ENCODE measurements at regions not wholly inside any gene's neighbourhood (a gene's known extent, or its start where the extent isn't known, plus 50 kb on each side); places are given as distances from the start of the nearest gene placed in this dataset.
A peak's percentile ranks its signal among the peaks of the same experiment; 100 is the strongest.
"Not testable (repeated sequence)": the region's sequence is repeated elsewhere in the genome, so short reads cannot be mapped to it uniquely, and the experiment has no call there.

GRCh38 chr7:126005064-126005463, 1075.4 kb upstream of the POT1 start:
- no peak for TF ChIP-seq POLR2A (IDR thresholded peaks at IDR 0.05; ENCODE audit: low read depth, low read length)
- no peak for DNase-seq (ENCODE audit: insufficient read length, low spot score)
- no peak for FAIRE-seq

DNA sequence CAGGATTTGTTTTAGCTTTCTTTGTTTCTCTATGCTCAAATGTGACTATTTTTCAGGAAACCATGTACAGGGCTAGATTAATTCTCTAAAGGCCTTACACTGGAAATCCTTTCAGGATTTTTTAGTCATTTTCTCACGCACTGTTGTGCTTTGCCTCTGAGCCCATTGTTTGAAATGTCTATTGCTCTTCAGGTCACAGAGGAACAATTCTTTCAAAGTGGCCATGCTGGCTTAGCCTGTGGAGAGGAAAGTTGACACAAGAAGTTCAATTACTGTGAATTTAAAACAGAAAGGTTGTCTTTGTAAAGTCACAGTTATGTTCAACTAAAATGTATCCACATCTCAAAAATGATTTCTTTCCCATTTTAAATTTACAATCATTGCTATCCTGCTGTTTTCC, 1071.7 kb upstream of the POT1 start:
- FAIRE-seq, result no peak
- DNase-seq (ENCODE audit: insufficient read length, low spot score), result no peak
- no peak for TF ChIP-seq POLR2A (IDR thresholded peaks at IDR 0.05; ENCODE audit: low read depth, low read length)

DNA sequence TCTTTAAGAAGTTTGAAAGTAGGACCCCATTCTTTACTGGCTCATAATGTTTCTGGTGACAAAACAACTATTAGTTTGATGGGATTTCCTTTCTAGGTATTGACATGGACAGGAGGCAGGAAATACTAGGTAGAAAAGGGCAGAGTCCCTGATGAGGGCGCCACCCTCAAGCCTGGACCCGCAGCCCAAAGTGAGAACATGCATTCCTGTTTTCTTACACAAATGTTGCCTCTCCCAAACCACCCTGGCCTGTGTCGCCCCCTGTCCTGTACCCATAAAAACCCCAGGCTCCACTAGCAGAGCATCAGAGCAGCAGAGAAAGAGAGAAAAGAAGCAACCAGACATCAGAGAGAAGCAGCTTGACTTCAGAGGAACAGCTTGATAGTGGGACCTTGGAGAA, 1055.2 kb upstream of the POT1 start:
- no peak for TF ChIP-seq POLR2A (IDR thresholded peaks at IDR 0.05; ENCODE audit: low read depth, low read length)
- FAIRE-seq, result no peak
- DNase-seq (ENCODE audit: insufficient read length, low spot score), result no peak

GRCh38 chr7:125971656-125972055, 1042.0 kb upstream of the POT1 start:
- FAIRE-seq (no peak), DNase-seq (ENCODE audit: insufficient read length, low spot score) (no peak)
- no peak for TF ChIP-seq POLR2A (IDR thresholded peaks at IDR 0.05; ENCODE audit: low read depth, low read length)

DNA sequence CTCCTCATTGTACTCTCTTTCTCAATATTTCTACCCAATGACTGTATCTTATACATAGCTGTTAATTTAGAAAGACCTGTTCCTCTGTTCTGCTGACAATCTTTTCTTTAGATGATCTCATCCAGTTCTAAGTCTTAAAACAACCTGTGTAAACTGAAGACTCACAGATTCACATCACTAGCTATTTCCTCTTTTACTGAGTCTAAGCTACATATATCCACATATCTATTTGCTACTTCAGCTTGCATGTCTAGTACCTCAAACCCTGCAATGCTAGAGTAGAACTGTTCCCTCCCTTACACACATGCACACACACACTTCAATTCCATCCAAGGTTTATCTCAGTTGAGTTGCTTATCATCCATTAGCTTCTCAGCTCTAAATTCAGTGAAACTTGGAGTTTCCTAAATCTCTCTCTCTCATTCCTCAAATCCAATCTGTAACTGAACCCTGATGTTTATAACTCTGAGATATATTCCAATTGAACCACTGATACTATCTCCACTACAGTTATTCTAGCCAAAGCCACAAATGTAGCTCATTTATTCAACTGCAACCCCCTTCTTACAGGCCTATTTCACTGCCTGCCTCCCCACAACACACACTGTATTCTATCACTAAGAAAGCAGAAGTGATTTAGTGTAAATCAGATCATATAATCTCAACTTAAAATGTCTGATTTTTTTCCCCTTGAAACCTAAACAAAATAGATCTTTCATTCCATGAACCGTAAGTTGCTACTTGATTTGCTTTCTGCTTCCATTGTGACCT, 1036.8 kb upstream of the POT1 start:
- no peak for TF ChIP-seq POLR2A (IDR thresholded peaks at IDR 0.05; ENCODE audit: low read depth, low read length)
- no peak for DNase-seq (ENCODE audit: insufficient read length, low spot score)
- FAIRE-seq, result no peak

GRCh38 chr7:125934955-125935354, 1005.3 kb upstream of the POT1 start:
- DNase-seq (ENCODE audit: insufficient read length, low spot score), result no peak
- no peak for FAIRE-seq
- TF ChIP-seq POLR2A (IDR thresholded peaks at IDR 0.05; ENCODE audit: low read depth, low read length), result no peak

DNA sequence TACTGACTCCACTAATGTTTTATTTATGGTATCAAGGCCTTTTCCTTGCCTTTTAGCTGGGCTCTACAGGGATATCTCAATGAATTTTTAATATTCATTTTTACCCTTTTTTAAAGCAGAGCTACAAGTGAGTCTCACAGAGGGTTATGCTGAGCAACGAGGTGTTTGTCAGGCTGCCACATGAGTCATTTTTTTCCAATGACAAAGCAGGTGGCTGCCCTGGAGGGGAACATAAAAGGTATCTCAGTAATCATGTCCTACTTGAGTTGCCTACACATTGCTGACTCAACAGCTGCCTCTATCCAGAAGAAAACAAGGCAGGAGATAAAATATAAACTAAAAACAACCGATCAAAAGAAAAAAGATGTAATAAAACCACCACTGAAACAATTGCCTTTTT, 1004.9 kb upstream of the POT1 start:
- FAIRE-seq (peak; percentile 23), DNase-seq (ENCODE audit: insufficient read length, low spot score) (no peak)
- TF ChIP-seq POLR2A (IDR thresholded peaks at IDR 0.05; ENCODE audit: low read depth, low read length), result no peak

DNA sequence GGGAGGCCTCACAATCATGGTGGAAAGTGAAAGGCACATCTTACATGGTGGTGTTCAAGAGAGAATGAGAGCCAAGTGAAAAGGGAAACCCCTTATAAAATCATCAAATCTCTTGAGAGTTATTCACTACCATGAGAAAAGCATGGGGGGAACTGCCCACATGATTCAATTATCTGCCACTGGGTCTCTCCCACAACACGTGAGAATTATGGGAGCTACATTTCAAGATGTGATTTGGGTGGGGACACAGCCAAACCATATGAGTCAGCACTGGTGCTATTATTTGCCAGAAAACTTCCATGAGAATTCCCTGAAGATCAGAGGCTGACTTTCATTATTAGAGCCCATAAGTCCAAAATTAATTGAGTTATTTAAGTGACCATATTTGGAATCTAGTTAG, 1001.2 kb upstream of the POT1 start:
- FAIRE-seq, result no peak
- no peak for TF ChIP-seq POLR2A (IDR thresholded peaks at IDR 0.05; ENCODE audit: low read depth, low read length)

GRCh38 chr7:125927556-125927955, 997.9 kb upstream of the POT1 start:
- FAIRE-seq, result no peak
- no peak for TF ChIP-seq POLR2A (IDR thresholded peaks at IDR 0.05; ENCODE audit: low read depth, low read length)
- no peak for DNase-seq (ENCODE audit: insufficient read length, low spot score)

More for the DNA sequence above, 1001.2 kb upstream of the POT1 start:
- no peak for DNase-seq (ENCODE audit: insufficient read length, low spot score)

DNA sequence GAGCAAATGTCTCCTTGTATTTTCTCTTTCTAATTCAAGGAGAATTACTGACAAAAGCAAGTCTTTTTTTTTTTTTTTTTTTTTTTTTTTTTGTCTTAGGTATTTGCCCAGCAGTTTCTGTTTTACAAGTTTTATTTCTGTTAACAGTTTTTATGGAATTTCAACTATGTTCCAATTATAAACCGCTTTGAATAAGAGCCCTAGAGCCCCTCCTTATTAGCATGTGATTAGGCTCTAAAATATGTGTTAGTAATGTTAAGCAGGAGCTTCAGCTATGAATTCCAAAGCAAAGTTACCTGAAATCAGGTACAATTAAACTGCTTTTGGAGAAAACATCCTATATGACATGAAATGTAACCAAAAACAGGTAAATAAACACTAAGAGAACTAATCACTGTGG, 997.0 kb upstream of the POT1 start:
- DNase-seq (ENCODE audit: insufficient read length, low spot score) (no peak), FAIRE-seq (no peak)
- no peak for TF ChIP-seq POLR2A (IDR thresholded peaks at IDR 0.05; ENCODE audit: low read depth, low read length)

- no peak for TF ChIP-seq POLR2A (IDR thresholded peaks at IDR 0.05; ENCODE audit: low read depth, low read length)
Measured at GRCh38 chr7:125924037-125924436, 994.4 kb upstream of the POT1 start.

GRCh38 chr7:125915381-125915948, 985.8 kb upstream of the POT1 start:
- DNase-seq (ENCODE audit: insufficient read length, low spot score); FAIRE-seq: not testable (repeated sequence)

More at GRCh38 chr7:125924037-125924436, 994.4 kb upstream of the POT1 start:
- no peak for FAIRE-seq
- no peak for DNase-seq (ENCODE audit: insufficient read length, low spot score)

- TF ChIP-seq POLR2A (IDR thresholded peaks at IDR 0.05; ENCODE audit: low read depth, low read length), result no peak
- FAIRE-seq (no peak), DNase-seq (ENCODE audit: insufficient read length, low spot score) (no peak)
Measured at GRCh38 chr7:125908711-125909110, 979.1 kb upstream of the POT1 start.

DNA sequence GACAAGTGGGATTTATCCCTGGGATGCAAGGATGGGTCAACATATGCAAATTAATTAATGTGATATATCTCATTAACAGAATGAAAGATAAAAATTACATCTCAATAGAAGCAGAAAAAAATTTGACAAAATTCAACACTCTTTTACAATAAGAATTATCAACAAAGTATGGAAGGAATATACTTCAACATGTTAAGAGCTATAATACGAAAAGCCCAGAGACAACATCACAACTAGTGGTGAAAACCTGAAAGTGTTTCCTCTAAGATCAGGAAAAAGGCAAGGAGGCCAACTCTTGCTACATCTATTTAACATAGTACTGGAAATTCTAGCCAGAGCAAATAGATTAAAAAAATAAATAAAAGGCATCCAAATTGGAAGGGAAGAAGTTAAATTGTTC, 970.0 kb upstream of the POT1 start:
- no peak for TF ChIP-seq POLR2A (IDR thresholded peaks at IDR 0.05; ENCODE audit: low read depth, low read length)

GRCh38 chr7:125892434-125892833, 962.8 kb upstream of the POT1 start:
- TF ChIP-seq POLR2A (IDR thresholded peaks at IDR 0.05; ENCODE audit: low read depth, low read length), result no peak
- DNase-seq (ENCODE audit: insufficient read length, low spot score) (no peak), FAIRE-seq (no peak)

More for the DNA sequence above, 970.0 kb upstream of the POT1 start:
- no peak for FAIRE-seq
- DNase-seq (ENCODE audit: insufficient read length, low spot score), result no peak
